ENCODE measurements at regions not wholly inside any gene's neighbourhood (a gene's known extent, or its start where the extent isn't known, plus 50 kb on each side); places are given as distances from the start of the nearest gene placed in this dataset.
A peak's percentile ranks its signal among the peaks of the same experiment; 100 is the strongest.

GRCh38 chr20:17849138-17849900 lies 119.3 kb downstream of the SNX5 start (continued):
- TF ChIP-seq FOXP4 (CRISPR knock-in tag; IDR thresholded peaks at IDR 0.05) (0 out of 2 replicates have a peak, but pooled peaks have one; percentile 4), HMGXB3 (CRISPR knock-in tag; IDR thresholded peaks at IDR 0.05; ENCODE audit: borderline replicate concordance) (0 out of 2 replicates have a peak, but pooled peaks have one; percentile 9), ELF3 (CRISPR knock-in tag; IDR thresholded peaks at IDR 0.05) (peak; percentile 53; the same call in 1 of the 2 replicates), PHF21A (CRISPR knock-in tag; IDR thresholded peaks at IDR 0.05) (0 out of 2 replicates have a peak, but pooled peaks have one; percentile 39), KAT8 (CRISPR knock-in tag; IDR thresholded peaks at IDR 0.05) (no peak), FOXO1 (CRISPR knock-in tag; IDR thresholded peaks at IDR 0.05) (peak; percentile 5; the same call in 1 of the 2 replicates), POLR2AphosphoS5 (IDR thresholded peaks at IDR 0.05; ENCODE audit: low read depth, low read length) (no peak), GATA4 (IDR thresholded peaks at IDR 0.05; ENCODE audit: borderline replicate concordance, low read depth) (no peak), ZNF879 (CRISPR knock-in tag; IDR thresholded peaks at IDR 0.05) (no peak; the same call in 1 of the 2 replicates), TARDBP (CRISPR knock-in tag; IDR thresholded peaks at IDR 0.05) (no peak), ZNF431 (CRISPR knock-in tag; IDR thresholded peaks at IDR 0.05; ENCODE audit: borderline replicate concordance, low read depth) (0 out of 2 replicates have a peak, but pooled peaks have one; percentile 11), UBTF (CRISPR knock-in tag; IDR thresholded peaks at IDR 0.05) (peak; percentile 36; the same call in 1 of the 2 replicates), ZIK1 (CRISPR knock-in tag; IDR thresholded peaks at IDR 0.05; ENCODE audit: borderline replicate concordance, low read depth) (0 out of 2 replicates have a peak, but pooled peaks have one; percentile 32), TSC22D2 (CRISPR knock-in tag; IDR thresholded peaks at IDR 0.05; ENCODE audit: borderline replicate concordance) (no peak), ZNF205 (CRISPR knock-in tag; IDR thresholded peaks at IDR 0.05) (no peak), SMARCC2 (IDR thresholded peaks at IDR 0.05) (no peak), ZNF781 (CRISPR knock-in tag; IDR thresholded peaks at IDR 0.05; ENCODE audit: borderline replicate concordance, not compliant biosample characterization) (no peak), ZNF788 (CRISPR knock-in tag; IDR thresholded peaks at IDR 0.05; ENCODE audit: borderline replicate concordance) (0 out of 2 replicates have a peak, but pooled peaks have one; percentile 54), ZFX (CRISPR knock-in tag; IDR thresholded peaks at IDR 0.05; ENCODE audit: low read depth) (peak; percentile 76), ZBTB7B (CRISPR knock-in tag; IDR thresholded peaks at IDR 0.05) (peak; percentile 54; the same call in 1 of the 2 replicates), ZNF451 (CRISPR knock-in tag; IDR thresholded peaks at IDR 0.05) (no peak), ZNF44 (CRISPR knock-in tag; IDR thresholded peaks at IDR 0.05) (no peak)

All from HepG2 (cell line).